Neural progenitor cell (in vitro differentiated cells): ENCODE measurements at regions not wholly inside any gene's neighbourhood (a gene's known extent, or its start where the extent isn't known, plus 50 kb on each side); places are given as distances from the start of the nearest gene placed in this dataset.

Source experiments
- DNase-seq: peaks from one replicate; pipeline ENCODE4 v3.0.0-alpha.2; 2016; ENCODE audit warnings: low spot score
- H2AFZ ChIP-seq: fragments of 200-600 bp; sonication (generic); replicated peaks from 2 replicates; pipeline ENCODE4 v1.6.1; 2016; ENCODE audit warnings: antibody characterized with exemption
- H3F3A ChIP-seq: fragments of 200-600 bp; sonication (generic); 2 replicates; pipeline ENCODE4 v1.6.1; 2016; ENCODE audit warnings: antibody characterized with exemption, low read depth
- H3K27ac ChIP-seq: fragments of 200-600 bp; sonication (generic); 2 replicates; pipeline ENCODE4 v1.5.1; 2016; ENCODE audit warnings: mild to moderate bottlenecking
- H3K27me3 ChIP-seq: fragments of 200-600 bp; sonication (generic); 2 replicates; pipeline ENCODE4 v1.6.1; 2016; ENCODE audit warnings: mild to moderate bottlenecking, moderate library complexity
- H3K36me3 ChIP-seq: fragments of 200-600 bp; sonication (generic); 2 replicates; pipeline ENCODE4 v1.5.1; 2016
- H3K4me1 ChIP-seq: fragments of 200-600 bp; sonication (generic); 2 replicates; pipeline ENCODE4 v1.6.1; 2016; ENCODE audit warnings: mixed run types
- H3K4me2 ChIP-seq: fragments of 200-600 bp; sonication (generic); 2 replicates; pipeline ENCODE4 v1.6.1; 2016
- H3K4me3 ChIP-seq: fragments of 200-600 bp; sonication (generic); 2 replicates; pipeline ENCODE4 v1.5.1; 2016
- H3K79me2 ChIP-seq: fragments of 200-600 bp; sonication (generic); 2 replicates; pipeline ENCODE4 v1.6.1; 2016; ENCODE audit warnings: low read depth
- H3K9ac ChIP-seq: fragments of 200-600 bp; sonication (generic); 2 replicates; pipeline ENCODE4 v1.6.1; 2016
- H3K9me3 ChIP-seq: fragments of 200-600 bp; sonication (generic); 2 replicates; pipeline ENCODE4 v1.5.1; 2016; ENCODE audit warnings: low read depth
- H4K20me1 ChIP-seq: fragments of 200-600 bp; sonication (generic); 2 replicates; pipeline ENCODE4 v1.6.1; 2016; ENCODE audit warnings: low read depth
- H3K27ac Mint-ChIP-seq: 3 replicates; pipeline ENCODE4 v1.8.0; 2021; ENCODE audit warnings: mixed read lengths
- H3K27me3 Mint-ChIP-seq: 2 replicates; pipeline ENCODE4 v1.8.0; 2022; ENCODE audit warnings: low read depth, mild to moderate bottlenecking, inconsistent platforms, moderate library complexity, mixed read lengths; ENCODE audit not compliant: insufficient read depth
- H3K36me3 Mint-ChIP-seq: 3 replicates; pipeline ENCODE4 v1.8.0; 2021; ENCODE audit warnings: mixed read lengths
- H3K4me1 Mint-ChIP-seq: 3 replicates; pipeline ENCODE4 v1.8.0; 2021; ENCODE audit warnings: mixed read lengths
- H3K4me3 Mint-ChIP-seq: 3 replicates; pipeline ENCODE4 v1.8.0; 2021; ENCODE audit warnings: mild to moderate bottlenecking, moderate library complexity, mixed read lengths
- H3K9me3 Mint-ChIP-seq: 3 replicates; pipeline ENCODE4 v1.8.0; 2020; ENCODE audit warnings: mixed read lengths
- CTCF ChIP-seq: fragments of 200-600 bp; sonication (generic); IDR thresholded peaks from 2 replicates; pipeline ENCODE4 v1.5.1; 2017; ENCODE audit warnings: antibody characterized with exemption, mild to moderate bottlenecking
- EZH2 ChIP-seq: fragments of 200-600 bp; sonication (generic); IDR thresholded peaks from 2 replicates; pipeline ENCODE4 v1.6.1; 2017; ENCODE audit warnings: antibody characterized with exemption, mild to moderate bottlenecking, moderate library complexity
- EZH2phosphoT487 ChIP-seq: fragments of 200-600 bp; sonication (generic); IDR thresholded peaks from 2 replicates; pipeline ENCODE4 v1.6.1; 2017; ENCODE audit warnings: antibody characterized with exemption

- no peak overlapping the region for H3K27ac Mint-ChIP-seq
Measured at GRCh38 chr6:145031962-145032361, 703.4 kb downstream of the EPM2A start.

GRCh38 chr6:145032562-145033145, 702.7 kb downstream of the EPM2A start:
- Histone ChIP-seq H3K9ac (no peak overlapping the region), H3K4me3 (no peak overlapping the region), H3K36me3 (no peaks in the 10 kb centered on the region), H3K4me2 (no peak overlapping the region), H2AFZ (no peak overlapping the region), H3K27me3 (no peaks in the 10 kb centered on the region), H4K20me1 (no peaks in the 10 kb centered on the region), H3K4me1 (no peaks in the 10 kb centered on the region), H3K79me2 (no peaks in the 10 kb centered on the region), H3K27ac (no peak overlapping the region), H3F3A (no peaks in the 10 kb centered on the region), H3K9me3 (no peaks in the 10 kb centered on the region)
- peaks cover 3% of the 10 kb centered on the region for H3K9me3 Mint-ChIP-seq
- no peak for DNase-seq
- H3K27me3 Mint-ChIP-seq, result no peaks in the 10 kb centered on the region
- H3K27ac Mint-ChIP-seq, result no peak overlapping the region
- H3K36me3 Mint-ChIP-seq, result no peaks in the 10 kb centered on the region
- H3K4me3 Mint-ChIP-seq, result no peak overlapping the region
- H3K4me1 Mint-ChIP-seq, result no peaks in the 10 kb centered on the region
- TF ChIP-seq CTCF (no peak), EZH2 (no peak), EZH2phosphoT487 (no peak)

More at GRCh38 chr6:145031962-145032361, 703.4 kb downstream of the EPM2A start:
- Histone ChIP-seq H3K27ac (no peak overlapping the region), H3K4me1 (no peaks in the 10 kb centered on the region), H4K20me1 (no peaks in the 10 kb centered on the region), H3K9me3 (no peaks in the 10 kb centered on the region), H3F3A (no peaks in the 10 kb centered on the region), H3K27me3 (no peaks in the 10 kb centered on the region), H3K9ac (no peak overlapping the region), H2AFZ (no peak overlapping the region), H3K4me3 (no peak overlapping the region), H3K36me3 (no peaks in the 10 kb centered on the region), H3K4me2 (no peak overlapping the region), H3K79me2 (no peaks in the 10 kb centered on the region)
- DNase-seq, result no peak
- Mint-ChIP-seq H3K27me3 (no peaks in the 10 kb centered on the region), H3K4me3 (no peak overlapping the region), H3K36me3 (no peaks in the 10 kb centered on the region), H3K9me3 (peaks cover 3% of the 10 kb centered on the region), H3K4me1 (no peaks in the 10 kb centered on the region)
- TF ChIP-seq EZH2 (no peak), CTCF (no peak), EZH2phosphoT487 (no peak)

GRCh38 chr6:145034664-145035063, 700.7 kb downstream of the EPM2A start:
- Histone ChIP-seq H2AFZ (no peak overlapping the region), H3K4me3 (no peak overlapping the region), H3K4me1 (no peaks in the 10 kb centered on the region), H3K9ac (no peak overlapping the region), H3K27me3 (no peaks in the 10 kb centered on the region), H4K20me1 (no peaks in the 10 kb centered on the region), H3K36me3 (no peaks in the 10 kb centered on the region), H3K9me3 (no peaks in the 10 kb centered on the region), H3K79me2 (no peaks in the 10 kb centered on the region), H3F3A (no peaks in the 10 kb centered on the region), H3K4me2 (no peak overlapping the region), H3K27ac (no peak overlapping the region)
- H3K36me3 Mint-ChIP-seq, result no peaks in the 10 kb centered on the region
- no peak for DNase-seq
- no peak overlapping the region for H3K4me3 Mint-ChIP-seq
- H3K9me3 Mint-ChIP-seq, result peaks cover 3% of the 10 kb centered on the region
- no peak for TF ChIP-seq CTCF
- TF ChIP-seq EZH2, result no peak
- TF ChIP-seq EZH2phosphoT487, result no peak
- H3K27ac Mint-ChIP-seq, result no peak overlapping the region
- no peaks in the 10 kb centered on the region for H3K4me1 Mint-ChIP-seq
- H3K27me3 Mint-ChIP-seq, result no peaks in the 10 kb centered on the region
